K562 (cell line): ENCODE measurements at regions not wholly inside any gene's neighbourhood (a gene's known extent, or its start where the extent isn't known, plus 50 kb on each side); places are given as distances from the start of the nearest gene placed in this dataset.

ENCODE experiments used
- CREM ChIP-seq: IDR thresholded peaks from 2 replicates; pipeline ENCODE4 v1.6.1; 2014; ENCODE audit warnings: antibody characterized with exemption, low read depth
- FOXA3 ChIP-seq, 2 experiments: fragments of 450-650 bp in 1 of 2; sonication (generic) in 1 of 2; formaldehyde crosslinking; IDR thresholded peaks in 1 of 2; conservative IDR thresholded peaks in 1 of 2; 2 replicates each; pipeline versions ENCODE4 v1.4.0 to v1.8.0; 2020 to 2022; ENCODE audit warnings: mild to moderate bottlenecking in 2 of 2, missing genetic modification reagents in 1 of 2
- JUN ChIP-seq, 2 experiments: sonication (generic) in 1 of 2; formaldehyde crosslinking in 1 of 2; IDR thresholded peaks; 2 replicates each; pipeline versions ENCODE4 v1.6.1 to v1.8.0; 2012 to 2022; ENCODE audit warnings: borderline replicate concordance in 2 of 2, mild to moderate bottlenecking in 2 of 2, improper control_type of control experiment in 1 of 2, low read depth in 1 of 2, low read length in 1 of 2, missing genetic modification reagents in 1 of 2
- JUND ChIP-seq, 2 experiments: IDR thresholded peaks; 2 replicates in 1 of 2; 3 replicates in 1 of 2; pipeline ENCODE4 v1.6.1; 2011; ENCODE audit warnings: borderline replicate concordance in 2 of 2, low read depth in 2 of 2, low read length in 2 of 2, improper control_type of control experiment in 1 of 2, missing biosample characterization in 1 of 2, missing genetic modification characterization in 1 of 2, missing genetic modification reagents in 1 of 2
- PCBP2 ChIP-seq: fragments of 200-400 bp; formaldehyde crosslinking; IDR thresholded peaks from 2 replicates; pipeline ENCODE4 v1.6.1; 2018; ENCODE audit warnings: low read length, low read depth, mild to moderate bottlenecking, moderate library complexity; ENCODE audit not compliant: poor library complexity, severe bottlenecking
- PHF8 ChIP-seq: fragments of 200-600 bp; sonication (generic); IDR thresholded peaks from 2 replicates; pipeline ENCODE4 v1.6.1; 2012; ENCODE audit warnings: mixed run types, mild to moderate bottlenecking, inconsistent platforms, low read length, moderate library complexity, borderline replicate concordance
- TEAD4 ChIP-seq, 2 experiments: sonication (generic) in 1 of 2; formaldehyde crosslinking in 1 of 2; IDR thresholded peaks; 2 replicates each; pipeline versions ENCODE4 v1.6.1 to v1.8.0; 2012 to 2022; ENCODE audit warnings: borderline replicate concordance in 1 of 2, inconsistent platforms in 1 of 2, low read length in 1 of 2, mild to moderate bottlenecking in 1 of 2, missing genetic modification reagents in 1 of 2
- ZNF408 ChIP-seq: fragments of 250-450 bp; sonication (Bioruptor Pico); IDR thresholded peaks from 2 replicates; pipeline ENCODE4 v1.4.0; 2020; ENCODE audit warnings: low read depth, mild to moderate bottlenecking, moderate library complexity
- TF ChIP-seq, protein P1 (sequence below), 3 experiments: IDR thresholded peaks in 2 of 3; conservative IDR thresholded peaks in 1 of 3; 2 replicates each; pipeline ENCODE4 v1.5.1; 2011 to 2012; ENCODE audit warnings: low read length in 3 of 3, mild to moderate bottlenecking in 3 of 3, control low read depth in 2 of 3, improper control_type of control experiment in 1 of 3, inconsistent platforms in 1 of 3, low read depth in 1 of 3, mixed read lengths in 1 of 3, moderate library complexity in 1 of 3; ENCODE audit not compliant: insufficient read depth in 2 of 3

DNA sequence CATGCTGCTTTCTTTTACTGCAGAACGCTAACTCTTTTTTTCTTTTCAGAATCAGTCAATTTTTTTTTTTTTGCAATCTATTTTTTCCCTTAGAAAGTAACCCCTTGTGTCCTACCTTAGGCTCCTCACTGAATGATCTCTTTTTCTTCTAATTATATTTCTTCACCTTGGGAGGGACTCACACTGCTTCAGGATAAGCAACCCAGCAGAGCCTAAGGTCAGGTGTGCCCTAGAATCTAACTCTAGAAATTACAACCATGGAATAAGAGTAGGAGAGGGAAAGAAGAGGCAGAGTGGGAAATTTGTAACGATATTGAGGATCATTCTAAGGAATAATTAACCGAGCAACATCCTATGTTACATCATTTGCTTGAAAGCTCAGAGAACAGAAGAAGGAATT is 564.0 kb upstream of the MEF2C start:
- TF ChIP-seq ZNF408 (CRISPR knock-in tag) (no peak), JUND (IDR thresholded peaks at IDR 0.05; ENCODE audit: borderline replicate concordance, low read depth, low read length) (no peak), JUND (tag; IDR thresholded peaks at IDR 0.05; ENCODE audit: borderline replicate concordance, low read depth, low read length) (no peak), FOXA3 (CRISPR knock-in tag; conservative IDR thresholded peaks at IDR 0.05 in 1 of 2, IDR thresholded peaks at IDR 0.05 in 1 of 2) (no peak), PCBP2 (no peak), TEAD4 (IDR thresholded peaks at IDR 0.05; ENCODE audit: low read length) (no peak), TEAD4 (CRISPR knock-in tag; IDR thresholded peaks at IDR 0.05; ENCODE audit: borderline replicate concordance) (no peak), CREM (no peak), JUN (IDR thresholded peaks at IDR 0.05; ENCODE audit: borderline replicate concordance, low read depth, low read length) (no peak), JUN (CRISPR knock-in tag; IDR thresholded peaks at IDR 0.05; ENCODE audit: borderline replicate concordance) (no peak), PHF8 (no peak)
- TF ChIP-seq, protein P1, sequence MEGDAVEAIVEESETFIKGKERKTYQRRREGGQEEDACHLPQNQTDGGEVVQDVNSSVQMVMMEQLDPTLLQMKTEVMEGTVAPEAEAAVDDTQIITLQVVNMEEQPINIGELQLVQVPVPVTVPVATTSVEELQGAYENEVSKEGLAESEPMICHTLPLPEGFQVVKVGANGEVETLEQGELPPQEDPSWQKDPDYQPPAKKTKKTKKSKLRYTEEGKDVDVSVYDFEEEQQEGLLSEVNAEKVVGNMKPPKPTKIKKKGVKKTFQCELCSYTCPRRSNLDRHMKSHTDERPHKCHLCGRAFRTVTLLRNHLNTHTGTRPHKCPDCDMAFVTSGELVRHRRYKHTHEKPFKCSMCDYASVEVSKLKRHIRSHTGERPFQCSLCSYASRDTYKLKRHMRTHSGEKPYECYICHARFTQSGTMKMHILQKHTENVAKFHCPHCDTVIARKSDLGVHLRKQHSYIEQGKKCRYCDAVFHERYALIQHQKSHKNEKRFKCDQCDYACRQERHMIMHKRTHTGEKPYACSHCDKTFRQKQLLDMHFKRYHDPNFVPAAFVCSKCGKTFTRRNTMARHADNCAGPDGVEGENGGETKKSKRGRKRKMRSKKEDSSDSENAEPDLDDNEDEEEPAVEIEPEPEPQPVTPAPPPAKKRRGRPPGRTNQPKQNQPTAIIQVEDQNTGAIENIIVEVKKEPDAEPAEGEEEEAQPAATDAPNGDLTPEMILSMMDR (IDR thresholded peaks at IDR 0.05 in 2 of 3, conservative IDR thresholded peaks at IDR 0.05 in 1 of 3; ENCODE audit: insufficient read depth in 2 of 3, low read depth in 1 of 3, low read length in 3 of 3), result no peak
